Endothelial cell of umbilical vein (primary cell): ENCODE measurements at regions not wholly inside any gene's neighbourhood (a gene's known extent, or its start where the extent isn't known, plus 50 kb on each side); places are given as distances from the start of the nearest gene placed in this dataset.

Source experiments
- BruUV-seq: library from RNA; stranded (reverse); fragments of 400-500 nt; replicated peaks from 2 replicates; lab custom pipeline; 2021; lab: Mats Ljungman, UMichigan
- CTCF ChIA-PET: fragments of 300-600, 350-600 bp; sonication (Branson Sonifier 250); formaldehyde crosslinking; loops from one replicate; lab custom pipeline; 2021; ENCODE audit warnings: antibody characterized with exemption, inconsistent platforms; lab: Charles Lee
- POLR2A ChIA-PET: fragments of 300-600, 350-600 bp; sonication (Branson Sonifier 250); formaldehyde crosslinking; loops from one replicate; lab custom pipeline; 2021; ENCODE audit warnings: antibody characterized with exemption, inconsistent platforms; lab: Charles Lee
- DNase-seq: peaks from one replicate; pipeline ENCODE4 v3.0.0-alpha.2; 2011; ENCODE audit warnings: low read depth, low spot score
- FAIRE-seq: peaks from 2 replicates; lab custom pipeline; 2011; peaks lifted over from hg19 to GRCh38; lab: Jason Lieb, UNC
- H2AFZ ChIP-seq: 2 replicates; pipeline ENCODE4 v1.6.0; 2012; ENCODE audit warnings: low read depth, low read length, control low read depth, inconsistent platforms
- H3K27ac ChIP-seq: 2 replicates; pipeline ENCODE4 v1.5.1; 2011; ENCODE audit warnings: low read depth, mild to moderate bottlenecking, control low read depth, low read length, moderate library complexity; ENCODE audit not compliant: insufficient read depth
- H3K27me3 ChIP-seq, 2 experiments: 2 replicates each; pipeline versions ENCODE4 v1.6.0 to v1.6.1; 2011; ENCODE audit warnings: low read length in 2 of 2, mixed read lengths in 1 of 2; ENCODE audit not compliant: control insufficient read depth in 2 of 2, insufficient read depth in 2 of 2
- H3K36me3 ChIP-seq, 2 experiments: 2 replicates in 1 of 2; 3 replicates in 1 of 2; pipeline ENCODE4 v1.5.1; 2011; ENCODE audit warnings: low read length in 2 of 2, mild to moderate bottlenecking in 1 of 2, moderate library complexity in 1 of 2; ENCODE audit not compliant: control insufficient read depth in 2 of 2, insufficient read depth in 2 of 2; ENCODE audit errors: extremely low read depth in 1 of 2
- H3K4me1 ChIP-seq: 3 replicates; pipeline ENCODE4 v1.5.1; 2011; ENCODE audit warnings: mild to moderate bottlenecking, low read length; ENCODE audit not compliant: control insufficient read depth, insufficient read depth; ENCODE audit errors: extremely low read depth
- H3K4me2 ChIP-seq: 2 replicates; pipeline ENCODE4 v1.6.1; 2011; ENCODE audit warnings: low read length, control low read depth, mixed read lengths; ENCODE audit not compliant: insufficient read depth
- H3K4me3 ChIP-seq, 3 experiments: fragments of 200-600 bp in 1 of 3; sonication (generic), shearing (Covaris generic) in 1 of 3; replicated peaks in 1 of 3; 2 replicates each; pipeline ENCODE4 v1.5.1; 2011 to 2016; ENCODE audit warnings: control low read depth in 3 of 3, low read length in 3 of 3, mild to moderate bottlenecking in 2 of 3, inconsistent platforms in 1 of 3, low read depth in 1 of 3, moderate library complexity in 1 of 3; ENCODE audit not compliant: insufficient read depth in 1 of 3
- H3K79me2 ChIP-seq: 2 replicates; pipeline ENCODE4 v1.6.0; 2012; ENCODE audit warnings: low read length, inconsistent platforms; ENCODE audit not compliant: control insufficient read depth, insufficient read depth
- H3K9ac ChIP-seq: replicated peaks from 2 replicates; pipeline ENCODE3; 2011; ENCODE audit warnings: low read length, control low read depth; ENCODE audit not compliant: insufficient read depth; ENCODE audit errors: extremely low read depth
- H3K9me1 ChIP-seq: replicated peaks from 3 replicates; pipeline ENCODE4 v1.6.0; 2011; ENCODE audit warnings: mild to moderate bottlenecking, low read length; ENCODE audit not compliant: control insufficient read depth, insufficient read depth; ENCODE audit errors: extremely low read depth
- H3K9me3 ChIP-seq: replicated peaks from 2 replicates; pipeline ENCODE4 v1.5.1; 2012; ENCODE audit warnings: low read length, inconsistent platforms; ENCODE audit not compliant: control insufficient read depth, insufficient read depth
- H4K20me1 ChIP-seq: replicated peaks from 2 replicates; pipeline ENCODE3; 2011; ENCODE audit warnings: mild to moderate bottlenecking, low read length; ENCODE audit not compliant: control insufficient read depth, insufficient read depth; ENCODE audit errors: extremely low read depth
- EZH2 ChIP-seq: IDR thresholded peaks from 2 replicates; pipeline ENCODE4 v1.6.1; 2012; ENCODE audit warnings: borderline replicate concordance, low read depth, mild to moderate bottlenecking, moderate library complexity, low read length, inconsistent platforms; ENCODE audit not compliant: severe bottlenecking
- FOS ChIP-seq: IDR thresholded peaks from 2 replicates; pipeline ENCODE4 v1.6.1; 2011; ENCODE audit warnings: mild to moderate bottlenecking, low read length, moderate library complexity, borderline replicate concordance; ENCODE audit not compliant: insufficient read depth
- GATA2 ChIP-seq: IDR thresholded peaks from 2 replicates; pipeline ENCODE4 v1.7.0; 2011; ENCODE audit warnings: low read depth, mild to moderate bottlenecking, moderate library complexity, mixed read lengths, low read length; ENCODE audit not compliant: insufficient read length, insufficient read depth
- JUN ChIP-seq: IDR thresholded peaks from 2 replicates; pipeline ENCODE4 v1.6.1; 2011; ENCODE audit warnings: borderline replicate concordance, low read depth; ENCODE audit not compliant: insufficient read length, insufficient read depth
- MYC ChIP-seq: IDR thresholded peaks from one replicate; pipeline ENCODE4 v1.6.1; 2011; ENCODE audit warnings: mild to moderate bottlenecking, low read depth, low read length
- POLR2A ChIP-seq: IDR thresholded peaks from 2 replicates; pipeline ENCODE4 v1.6.1; 2012; ENCODE audit warnings: low read depth, mild to moderate bottlenecking, control low read depth, low read length
- POLR2AphosphoS5 ChIP-seq: IDR thresholded peaks from 2 replicates; pipeline ENCODE4 v1.6.1; 2012; ENCODE audit warnings: low read depth, mild to moderate bottlenecking, control low read depth, low read length, moderate library complexity; ENCODE audit not compliant: insufficient read depth
- dilution Hi-C: fragments of 300-500 bp; cut with MboI; formaldehyde crosslinking; loops from one replicate; pipeline ENCODE4 v1.15.0; 2019; ENCODE audit warnings: low sequenced_read_pairs; ENCODE audit not compliant: extremely low pct_ligation_motif_present
- intact Hi-C: fragments of 100-400 bp; cut with micrococcal nuclease; formaldehyde crosslinking; loops from one replicate; pipeline ENCODE4 v1.10.0; 2022
- TF ChIP-seq, protein P1 (sequence below): IDR thresholded peaks from 2 replicates; pipeline ENCODE4 v1.6.1; 2011; ENCODE audit not compliant: insufficient read depth, insufficient read length
- TF ChIP-seq, protein P2 (sequence below), 2 donors: IDR thresholded peaks; 1 replicate in 1 of 2; 2 replicates in 1 of 2; pipeline ENCODE4 v1.5.1; 2011; ENCODE audit warnings: low read length in 2 of 2, mild to moderate bottlenecking in 2 of 2, moderate library complexity in 2 of 2, control low read depth in 1 of 2, inconsistent platforms in 1 of 2, low read depth in 1 of 2; ENCODE audit not compliant: insufficient read depth in 1 of 2; ENCODE audit errors: extremely low read depth in 1 of 2

DNA sequence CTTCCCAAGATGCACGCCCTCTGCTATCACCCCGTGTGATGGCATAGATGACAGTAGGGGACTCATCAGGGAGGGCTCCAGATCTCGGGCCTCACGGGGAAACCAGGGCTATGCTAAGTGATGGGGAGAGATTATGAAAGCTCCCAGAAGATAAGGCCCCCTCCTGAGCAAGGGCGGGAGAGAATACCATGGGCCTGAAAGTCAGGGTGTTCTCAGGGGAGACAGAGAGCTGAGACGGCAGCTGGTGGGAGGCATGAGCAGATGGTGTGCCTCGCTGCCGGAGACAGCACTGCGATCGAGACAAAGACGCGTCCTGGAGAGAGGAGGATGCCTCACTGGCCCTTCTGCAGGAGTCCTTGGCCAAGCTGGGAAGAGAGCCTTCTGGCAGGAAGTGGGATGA is 106.5 kb upstream of the ADPGK start:
- CTCF ChIA-PET = no interaction called here
- dilution Hi-C loops (no loop called here), intact Hi-C loops (no loop called here)
- Histone ChIP-seq H3K4me2 (no peak overlapping the region), H4K20me1 (no peaks in the 10 kb centered on the region), H3K27me3 (no peaks in the 10 kb centered on the region), H3K9me1 (no peaks in the 10 kb centered on the region), H3K4me1 (no peaks in the 10 kb centered on the region), H2AFZ (no peak overlapping the region), H3K79me2 (no peaks in the 10 kb centered on the region), H3K4me3 (no peak overlapping the region), H3K9me3 (no peaks in the 10 kb centered on the region), H3K9ac (no peak overlapping the region), H3K36me3 (no peaks in the 10 kb centered on the region), H3K27ac (no peak overlapping the region)
- no TSS peak for BruUV-seq
- POLR2A ChIA-PET = no interaction called here
- no peak for DNase-seq
- FAIRE-seq = no peak
- TF ChIP-seq FOS (no peak), POLR2AphosphoS5 (no peak), GATA2 (no peak), MYC (no peak), JUN (no peak), EZH2 (no peak), POLR2A (no peak)
- TF ChIP-seq, protein P1, sequence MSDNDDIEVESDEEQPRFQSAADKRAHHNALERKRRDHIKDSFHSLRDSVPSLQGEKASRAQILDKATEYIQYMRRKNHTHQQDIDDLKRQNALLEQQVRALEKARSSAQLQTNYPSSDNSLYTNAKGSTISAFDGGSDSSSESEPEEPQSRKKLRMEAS = no peak
- TF ChIP-seq, protein P2, sequence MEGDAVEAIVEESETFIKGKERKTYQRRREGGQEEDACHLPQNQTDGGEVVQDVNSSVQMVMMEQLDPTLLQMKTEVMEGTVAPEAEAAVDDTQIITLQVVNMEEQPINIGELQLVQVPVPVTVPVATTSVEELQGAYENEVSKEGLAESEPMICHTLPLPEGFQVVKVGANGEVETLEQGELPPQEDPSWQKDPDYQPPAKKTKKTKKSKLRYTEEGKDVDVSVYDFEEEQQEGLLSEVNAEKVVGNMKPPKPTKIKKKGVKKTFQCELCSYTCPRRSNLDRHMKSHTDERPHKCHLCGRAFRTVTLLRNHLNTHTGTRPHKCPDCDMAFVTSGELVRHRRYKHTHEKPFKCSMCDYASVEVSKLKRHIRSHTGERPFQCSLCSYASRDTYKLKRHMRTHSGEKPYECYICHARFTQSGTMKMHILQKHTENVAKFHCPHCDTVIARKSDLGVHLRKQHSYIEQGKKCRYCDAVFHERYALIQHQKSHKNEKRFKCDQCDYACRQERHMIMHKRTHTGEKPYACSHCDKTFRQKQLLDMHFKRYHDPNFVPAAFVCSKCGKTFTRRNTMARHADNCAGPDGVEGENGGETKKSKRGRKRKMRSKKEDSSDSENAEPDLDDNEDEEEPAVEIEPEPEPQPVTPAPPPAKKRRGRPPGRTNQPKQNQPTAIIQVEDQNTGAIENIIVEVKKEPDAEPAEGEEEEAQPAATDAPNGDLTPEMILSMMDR (IDR thresholded peaks at IDR 0.05; ENCODE audit: extremely low read depth in 1 of 2, insufficient read depth in 1 of 2, low read depth in 1 of 2, low read length in 2 of 2) = no peak
